ENCODE measurements at regions not wholly inside any gene's neighbourhood (a gene's known extent, or its start where the extent isn't known, plus 50 kb on each side); places are given as distances from the start of the nearest gene placed in this dataset.

- TF ChIP-seq POLR2A (IDR thresholded peaks at IDR 0.05) (no peak), POLR2AphosphoS5 (IDR thresholded peaks at IDR 0.05) (no peak)
- TF ChIP-seq, protein P1, sequence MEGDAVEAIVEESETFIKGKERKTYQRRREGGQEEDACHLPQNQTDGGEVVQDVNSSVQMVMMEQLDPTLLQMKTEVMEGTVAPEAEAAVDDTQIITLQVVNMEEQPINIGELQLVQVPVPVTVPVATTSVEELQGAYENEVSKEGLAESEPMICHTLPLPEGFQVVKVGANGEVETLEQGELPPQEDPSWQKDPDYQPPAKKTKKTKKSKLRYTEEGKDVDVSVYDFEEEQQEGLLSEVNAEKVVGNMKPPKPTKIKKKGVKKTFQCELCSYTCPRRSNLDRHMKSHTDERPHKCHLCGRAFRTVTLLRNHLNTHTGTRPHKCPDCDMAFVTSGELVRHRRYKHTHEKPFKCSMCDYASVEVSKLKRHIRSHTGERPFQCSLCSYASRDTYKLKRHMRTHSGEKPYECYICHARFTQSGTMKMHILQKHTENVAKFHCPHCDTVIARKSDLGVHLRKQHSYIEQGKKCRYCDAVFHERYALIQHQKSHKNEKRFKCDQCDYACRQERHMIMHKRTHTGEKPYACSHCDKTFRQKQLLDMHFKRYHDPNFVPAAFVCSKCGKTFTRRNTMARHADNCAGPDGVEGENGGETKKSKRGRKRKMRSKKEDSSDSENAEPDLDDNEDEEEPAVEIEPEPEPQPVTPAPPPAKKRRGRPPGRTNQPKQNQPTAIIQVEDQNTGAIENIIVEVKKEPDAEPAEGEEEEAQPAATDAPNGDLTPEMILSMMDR (IDR thresholded peaks at IDR 0.05): no peak
These were observed 132.3 kb upstream of the NEO1 start for GRCh38 chr15:72919936-72920465.

Data from prostate gland (tissue), 2 donors.